HG02759 (cell line): ENCODE measurements at regions not wholly inside any gene's neighbourhood (a gene's known extent, or its start where the extent isn't known, plus 50 kb on each side); places are given as distances from the start of the nearest gene placed in this dataset.
"Not testable (repeated sequence)": the region's sequence is repeated elsewhere in the genome, so short reads cannot be mapped to it uniquely, and the experiment has no call there.

ENCODE experiments used
- ATAC-seq: cut with Tn5 transposase; IDR thresholded peaks from one replicate; pipeline ENCODE4 v1.9.1; 2021; ENCODE audit warnings: mild to moderate bottlenecking, moderate library complexity; ENCODE audit not compliant: unreplicated experiment

- no peak for ATAC-seq
These were observed 186.6 kb upstream of the HAAO start for GRCh38 chr2:42978887-42979415.

DNA sequence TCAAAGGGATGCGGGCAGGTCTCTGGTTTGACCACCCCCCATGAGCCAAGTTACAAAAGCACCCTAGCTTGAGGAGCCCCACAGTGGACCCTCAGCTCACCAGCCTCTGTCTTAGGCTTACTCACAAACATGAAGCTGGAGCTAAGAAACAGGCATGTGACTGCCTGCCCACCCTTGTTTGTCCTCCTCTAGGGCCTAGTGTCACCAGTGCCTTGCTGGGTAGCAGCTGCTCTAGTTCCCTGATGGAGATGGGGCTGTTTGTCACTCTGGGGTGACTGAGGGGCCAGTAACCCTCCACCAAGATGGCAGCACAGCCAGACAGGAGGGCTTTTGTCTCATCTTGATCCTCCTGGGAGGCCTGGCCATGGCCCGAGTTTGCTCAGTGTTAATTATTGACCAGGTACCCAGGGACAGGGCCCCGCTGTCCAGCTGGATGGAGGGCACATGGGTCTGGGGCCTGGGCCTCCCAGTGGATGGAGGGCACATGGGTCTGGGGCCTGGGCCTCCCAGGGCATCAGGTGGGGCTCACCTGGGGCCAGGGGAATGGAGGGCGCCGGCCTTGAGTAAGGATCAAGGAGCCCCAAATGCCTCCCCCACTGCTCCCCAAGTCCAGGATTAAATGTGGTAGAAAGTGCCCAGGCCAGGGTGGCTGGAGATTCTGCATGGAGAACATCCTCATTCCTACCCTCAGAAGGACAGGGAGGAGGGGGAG, 185.9 kb upstream of the HAAO start:
- ATAC-seq: no peak

DNA sequence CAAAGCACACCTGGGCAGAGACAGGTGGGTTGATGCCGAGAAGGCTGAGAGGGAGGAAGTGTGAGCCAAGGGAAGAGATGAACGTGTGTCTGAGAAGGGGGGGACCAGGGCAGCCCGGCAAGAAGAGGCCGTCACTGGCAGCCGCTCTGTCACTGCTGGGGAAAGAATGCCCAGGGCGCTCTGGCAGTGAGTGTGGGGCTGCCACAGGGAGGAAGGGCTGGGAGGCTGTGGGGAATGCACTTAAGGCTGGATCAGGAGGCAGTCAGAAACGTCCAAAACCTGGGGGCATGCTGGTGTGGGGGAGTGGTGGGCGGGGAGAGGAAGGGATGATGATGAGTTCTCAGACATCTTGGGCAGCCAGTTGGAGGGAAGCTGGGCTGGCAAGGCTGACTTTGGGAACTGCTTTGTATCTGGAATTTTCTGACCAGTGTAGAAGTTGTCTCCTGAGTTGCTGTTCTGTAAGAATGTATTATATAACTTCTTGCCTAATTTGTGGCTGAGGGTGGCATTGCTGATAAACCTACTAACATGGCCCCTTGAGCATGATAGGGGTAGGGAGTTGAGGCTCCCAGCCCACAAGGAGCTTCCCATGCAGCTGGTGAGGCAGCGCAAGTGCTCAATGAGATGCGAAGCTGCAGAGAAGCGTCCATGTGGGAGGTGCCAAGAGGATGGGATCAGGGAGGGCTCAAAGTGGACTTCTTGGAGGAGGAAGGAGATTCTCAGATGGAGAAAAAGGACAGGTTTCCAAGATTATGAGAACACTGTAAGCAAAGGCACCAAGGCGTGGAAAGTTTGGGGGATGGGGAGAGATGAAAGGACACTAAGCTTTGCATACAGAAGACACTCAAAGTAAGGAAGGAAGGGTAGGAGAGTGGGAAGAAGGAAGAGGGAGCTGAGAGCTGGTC, 185.1 kb upstream of the HAAO start:
- ATAC-seq: no peak

DNA sequence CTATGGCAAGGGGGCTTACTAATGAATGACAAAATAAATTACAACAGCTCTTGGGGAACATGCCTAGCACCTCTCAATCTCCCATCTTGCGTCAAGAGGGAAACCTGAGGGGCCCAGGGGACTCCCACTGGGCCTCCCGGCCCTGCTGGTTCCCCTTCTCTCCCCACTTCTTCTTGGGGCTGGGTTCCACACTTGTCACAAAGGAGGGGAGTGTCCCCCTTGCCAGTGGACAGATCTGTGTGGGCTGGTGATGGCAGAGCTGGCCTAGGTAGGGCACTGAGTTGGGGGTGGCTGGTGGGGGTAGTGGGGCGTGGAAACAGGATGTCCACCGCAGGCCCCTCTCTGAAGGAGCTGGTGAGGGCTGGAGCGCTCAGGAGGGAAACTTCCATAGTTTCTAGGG, 184.0 kb upstream of the HAAO start:
- no peak for ATAC-seq

DNA sequence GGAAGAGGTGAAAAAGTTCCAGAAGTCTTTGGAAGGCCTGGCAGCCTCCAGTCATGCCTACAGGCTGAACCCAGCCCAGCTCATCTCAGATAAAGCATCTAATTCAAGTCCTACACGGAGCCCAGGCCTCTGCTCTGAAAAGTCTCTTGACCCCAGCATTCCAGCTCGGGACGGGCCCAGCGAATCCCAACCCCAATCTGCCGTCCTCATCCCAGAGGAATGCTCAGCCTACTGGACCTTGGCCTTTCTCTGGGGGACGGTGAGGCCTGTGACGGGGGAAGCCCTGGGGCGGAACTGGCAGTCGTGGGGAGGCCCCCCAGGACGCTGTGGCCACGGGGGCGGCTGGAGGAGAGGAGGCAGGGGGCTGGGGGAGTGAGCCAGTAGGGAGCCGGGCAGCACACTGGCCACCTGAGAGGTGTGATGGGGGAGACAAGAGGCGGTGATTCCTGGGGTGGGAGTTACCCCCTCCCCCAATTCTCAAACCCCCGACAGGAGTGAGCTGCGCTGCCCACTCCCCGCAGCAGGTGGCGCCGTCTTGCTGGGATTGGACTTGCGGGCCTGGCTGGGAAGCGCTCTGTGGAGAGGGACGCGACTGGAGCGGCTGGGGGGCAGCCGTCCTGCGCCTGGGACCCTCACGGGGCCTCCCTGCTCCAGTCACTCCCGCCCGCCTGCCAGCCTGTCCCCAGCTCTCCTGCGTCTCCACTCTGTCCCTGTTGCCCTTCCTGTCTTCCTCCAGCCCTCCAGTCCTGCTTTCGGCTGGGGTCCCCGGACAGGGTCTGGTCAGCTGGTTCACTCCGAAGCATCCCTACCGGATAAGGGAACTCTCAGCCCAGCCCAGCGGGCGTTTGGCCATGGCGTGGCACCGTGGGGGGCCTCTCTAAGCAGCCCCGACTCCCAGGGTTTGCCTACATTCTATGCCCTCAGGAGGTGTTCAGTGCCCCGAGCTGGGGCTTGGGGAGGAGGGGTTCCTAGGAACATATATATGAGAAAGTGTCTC, 182.6 kb upstream of the HAAO start:
- ATAC-seq: peak; percentile 63

GRCh38 chr2:42974169-42974720, 181.9 kb upstream of the HAAO start:
- ATAC-seq: no peak

DNA sequence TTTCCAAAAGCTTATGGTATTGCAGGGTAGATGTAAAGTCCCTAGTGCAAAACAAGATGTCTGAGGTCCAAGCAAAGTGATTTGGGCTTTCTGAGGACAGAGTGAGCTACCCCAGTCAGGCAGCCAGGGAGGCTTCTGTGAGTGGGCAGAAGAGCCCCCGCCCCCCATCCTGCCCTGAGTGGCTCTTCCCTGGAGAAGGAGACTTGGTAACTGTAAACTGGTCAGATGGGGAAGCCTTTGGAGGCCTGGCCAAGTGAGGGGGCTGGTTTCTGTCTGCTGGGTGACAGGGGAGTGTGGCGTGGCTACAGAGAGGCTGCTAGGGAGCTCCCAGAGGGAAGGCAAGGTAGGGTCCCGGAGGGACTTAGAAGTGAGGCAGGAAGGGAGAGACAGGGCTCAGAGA, 181.3 kb upstream of the HAAO start:
- no peak for ATAC-seq

DNA sequence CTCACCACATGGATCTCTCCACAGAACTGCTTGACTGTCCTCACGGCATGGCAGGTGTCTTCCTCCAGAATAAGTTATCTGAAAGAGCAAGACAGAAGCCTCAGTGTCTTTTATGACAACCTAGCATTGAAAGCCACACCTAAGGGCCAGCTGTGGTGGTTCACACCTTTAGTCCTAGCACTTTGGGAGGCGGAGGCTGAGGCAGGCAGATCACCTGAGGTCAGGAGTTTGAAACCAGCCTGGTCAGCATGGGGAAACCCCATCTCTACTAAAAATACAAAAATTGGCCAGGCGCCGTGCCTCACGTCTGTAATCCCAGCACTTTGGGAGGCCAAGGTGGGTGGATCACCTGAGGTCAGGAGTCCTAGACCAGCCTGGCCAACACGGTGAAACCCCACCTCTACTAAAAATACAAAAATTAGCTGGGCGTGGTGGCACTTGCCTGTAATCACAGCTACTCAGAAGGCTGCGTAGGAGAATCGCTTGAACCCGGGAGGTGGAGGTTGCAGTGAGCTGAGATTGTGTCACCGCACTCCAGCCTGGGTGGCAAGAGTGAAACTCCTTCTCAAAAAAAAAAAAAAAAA, 180.6 kb upstream of the HAAO start:
- not testable (repeated sequence) for ATAC-seq

DNA sequence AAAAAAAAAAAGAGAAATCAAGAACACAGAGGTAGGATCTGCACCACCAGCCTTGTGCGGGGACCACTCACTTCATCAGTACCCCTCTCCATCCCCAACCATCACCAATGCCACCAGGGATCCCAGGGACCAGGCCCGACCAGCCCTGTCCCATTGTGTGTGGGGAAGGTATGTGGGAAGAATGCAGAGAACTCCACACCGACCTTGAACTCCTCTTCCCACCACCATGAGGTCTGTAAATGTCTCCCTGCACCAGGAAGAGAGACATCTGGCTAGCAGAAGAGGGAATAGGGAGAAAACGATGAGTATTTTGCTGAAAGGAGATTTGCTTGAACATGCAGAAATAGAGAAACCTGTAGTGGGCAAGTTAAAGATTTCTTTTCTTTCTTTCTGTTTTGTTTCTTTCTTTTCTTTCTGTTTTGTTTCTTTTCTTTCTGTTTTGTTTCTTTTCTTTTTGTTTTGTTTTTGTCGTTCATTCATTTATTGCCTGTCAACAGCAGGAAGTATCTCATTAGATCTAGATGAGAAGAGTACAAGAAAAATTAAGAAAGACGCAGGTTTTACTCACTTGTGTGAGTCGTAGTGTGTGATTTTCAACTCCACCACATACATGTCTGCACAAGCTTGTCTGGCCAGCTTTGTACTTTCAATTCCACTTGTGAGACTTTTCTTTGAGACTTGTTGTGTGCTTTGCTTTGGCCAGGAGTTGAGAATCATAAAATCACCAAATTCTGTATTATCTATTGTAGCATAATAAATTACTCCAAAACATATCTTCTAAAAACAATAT, 179.8 kb upstream of the HAAO start:
- no peak for ATAC-seq

DNA sequence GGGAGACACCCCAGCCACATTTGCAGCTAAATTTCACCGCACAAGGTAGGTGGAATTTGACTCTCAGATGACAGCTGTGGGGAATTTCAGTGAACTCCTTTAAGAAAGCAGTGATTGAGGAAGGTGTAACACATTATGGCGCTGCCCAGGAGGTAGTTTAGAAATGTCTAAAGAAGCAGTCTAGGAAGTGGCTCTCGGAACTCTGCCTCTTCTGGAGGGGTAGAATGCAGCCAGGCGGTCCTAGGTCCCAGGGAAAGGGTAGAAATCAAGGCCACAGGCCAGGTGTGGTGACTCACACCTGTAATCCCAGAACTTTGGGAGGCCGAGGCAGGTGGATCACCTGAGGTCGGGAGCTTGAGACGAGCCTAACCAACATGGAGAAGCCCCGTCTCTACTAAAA, 179.0 kb upstream of the HAAO start:
- ATAC-seq: no peak

GRCh38 chr2:42970151-42970550, 177.8 kb upstream of the HAAO start:
- no peak for ATAC-seq

DNA sequence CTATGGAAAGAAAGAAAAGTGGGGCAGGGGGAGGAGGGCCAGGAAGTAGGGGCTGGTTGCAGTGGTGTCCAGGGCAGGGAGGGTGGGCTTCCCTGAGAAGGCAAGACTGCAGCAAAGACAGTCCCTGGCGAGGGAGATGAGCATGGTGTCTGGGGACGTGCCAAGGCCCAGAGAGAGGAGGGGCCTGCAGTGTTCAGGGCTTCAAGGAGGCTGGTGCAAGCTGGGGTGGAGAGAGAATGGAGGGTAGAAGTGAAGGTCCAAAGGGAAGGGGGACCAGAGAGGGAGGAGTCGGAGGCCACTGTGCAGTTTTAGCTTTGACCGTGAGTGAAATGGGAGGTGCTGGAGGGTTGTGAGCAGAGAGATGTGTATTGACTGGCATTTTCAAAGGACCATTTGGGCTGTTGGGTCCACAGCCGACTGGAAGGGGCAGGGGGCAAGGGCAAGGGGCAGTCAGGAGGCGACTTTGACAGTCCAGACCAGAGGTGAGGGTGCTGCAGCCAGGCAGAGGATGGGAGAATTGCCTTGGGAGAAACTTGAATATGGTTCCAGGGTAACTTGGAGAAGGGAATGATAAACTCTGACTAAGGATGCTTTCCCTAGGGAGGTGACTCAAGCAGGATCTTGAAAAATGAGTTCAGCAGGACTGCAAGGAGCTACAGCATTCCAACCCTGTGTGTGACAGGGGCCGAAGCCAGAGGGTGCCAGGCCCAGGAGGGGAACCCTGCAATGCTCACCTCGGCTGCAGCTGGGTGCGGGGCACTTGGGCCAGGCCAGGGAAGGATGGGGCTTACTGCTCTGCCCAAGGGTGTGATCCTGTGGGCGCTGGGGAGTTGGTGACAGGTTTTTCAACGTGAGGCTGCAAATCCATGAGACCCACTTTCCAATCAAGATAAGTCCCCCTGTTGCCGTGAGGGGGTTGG, 177.1 kb upstream of the HAAO start:
- ATAC-seq: no peak

GRCh38 chr2:42967959-42968674, 175.7 kb upstream of the HAAO start:
- ATAC-seq: no peak

- no peak for ATAC-seq
These were observed 173.5 kb upstream of the HAAO start for GRCh38 chr2:42965910-42966309.

GRCh38 chr2:42965196-42965595, 172.8 kb upstream of the HAAO start:
- ATAC-seq: no peak

- no peak for ATAC-seq
These were observed 172.2 kb upstream of the HAAO start for GRCh38 chr2:42964439-42965083.

DNA sequence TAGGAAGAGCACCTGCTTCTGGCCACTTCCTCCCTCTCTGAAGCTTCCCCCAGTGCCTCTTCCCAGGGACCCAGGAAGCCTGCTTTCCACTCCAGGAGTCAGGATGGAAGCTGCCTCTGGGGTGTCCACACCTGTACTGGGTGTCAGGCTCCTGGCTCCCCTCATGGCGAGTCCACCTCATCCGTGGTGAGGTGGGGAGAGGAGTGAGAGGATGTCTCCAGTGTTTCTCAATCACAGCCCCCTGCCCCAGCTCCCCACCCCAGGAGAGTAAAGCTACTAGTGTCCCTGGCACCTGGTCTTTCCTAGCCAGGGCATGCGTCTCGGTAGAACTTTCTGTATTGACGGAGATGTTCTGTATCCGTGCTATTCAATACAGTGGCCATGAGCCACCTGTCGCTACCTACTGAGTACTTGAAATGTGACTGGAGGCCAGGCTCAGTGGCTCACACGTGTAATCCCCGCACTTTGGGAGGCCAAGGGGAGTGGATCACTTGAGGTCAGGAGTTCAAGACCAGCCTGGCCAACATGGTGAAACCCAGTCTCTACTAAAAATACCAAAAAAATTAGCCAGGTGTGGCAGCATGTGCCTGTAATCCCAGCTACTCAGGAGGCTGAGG, 171.2 kb upstream of the HAAO start:
- ATAC-seq: no peak
